Stomach (tissue), 4 donors: ENCODE measurements at regions not wholly inside any gene's neighbourhood (a gene's known extent, or its start where the extent isn't known, plus 50 kb on each side); places are given as distances from the start of the nearest gene placed in this dataset.

Experiments used
- POLR2A ChIP-seq, 4 donors: fragments of 450-650 bp; IDR thresholded peaks; one replicate each; pipeline ENCODE4 v1.6.1; 2016; ENCODE audit warnings: antibody characterized with exemption in 4 of 4, control low read depth in 2 of 4, mild to moderate bottlenecking in 1 of 4, moderate library complexity in 1 of 4
- POLR2AphosphoS5 ChIP-seq, 3 donors: sonication (generic); formaldehyde crosslinking; IDR thresholded peaks; one replicate each; pipeline ENCODE4 v1.6.1; 2016; ENCODE audit warnings: antibody characterized with exemption in 3 of 3
- TF ChIP-seq, protein P1 (sequence below), 7 experiments: fragments of 450-650 bp in 4 of 7; fragments of 200-600 bp in 3 of 7; sonication (generic) in 3 of 7; IDR thresholded peaks; one replicate each; pipeline ENCODE4 v1.5.1; 2016 to 2019; ENCODE audit warnings: antibody characterized with exemption in 7 of 7, control low read depth in 2 of 7, mild to moderate bottlenecking in 1 of 7

GRCh38 chr14:81889529-81889928, 355.9 kb upstream of the SEL1L start:
- TF ChIP-seq, protein P1, sequence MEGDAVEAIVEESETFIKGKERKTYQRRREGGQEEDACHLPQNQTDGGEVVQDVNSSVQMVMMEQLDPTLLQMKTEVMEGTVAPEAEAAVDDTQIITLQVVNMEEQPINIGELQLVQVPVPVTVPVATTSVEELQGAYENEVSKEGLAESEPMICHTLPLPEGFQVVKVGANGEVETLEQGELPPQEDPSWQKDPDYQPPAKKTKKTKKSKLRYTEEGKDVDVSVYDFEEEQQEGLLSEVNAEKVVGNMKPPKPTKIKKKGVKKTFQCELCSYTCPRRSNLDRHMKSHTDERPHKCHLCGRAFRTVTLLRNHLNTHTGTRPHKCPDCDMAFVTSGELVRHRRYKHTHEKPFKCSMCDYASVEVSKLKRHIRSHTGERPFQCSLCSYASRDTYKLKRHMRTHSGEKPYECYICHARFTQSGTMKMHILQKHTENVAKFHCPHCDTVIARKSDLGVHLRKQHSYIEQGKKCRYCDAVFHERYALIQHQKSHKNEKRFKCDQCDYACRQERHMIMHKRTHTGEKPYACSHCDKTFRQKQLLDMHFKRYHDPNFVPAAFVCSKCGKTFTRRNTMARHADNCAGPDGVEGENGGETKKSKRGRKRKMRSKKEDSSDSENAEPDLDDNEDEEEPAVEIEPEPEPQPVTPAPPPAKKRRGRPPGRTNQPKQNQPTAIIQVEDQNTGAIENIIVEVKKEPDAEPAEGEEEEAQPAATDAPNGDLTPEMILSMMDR (IDR thresholded peaks at IDR 0.05) = no peak
- TF ChIP-seq POLR2A (IDR thresholded peaks at IDR 0.05) = no peak
- no peak for TF ChIP-seq POLR2AphosphoS5 (IDR thresholded peaks at IDR 0.05)
